ENCODE measurements at regions not wholly inside any gene's neighbourhood (a gene's known extent, or its start where the extent isn't known, plus 50 kb on each side); places are given as distances from the start of the nearest gene placed in this dataset.

- no peak for TF ChIP-seq CTCF (conservative IDR thresholded peaks at IDR 0.05 in 1 of 2, IDR thresholded peaks at IDR 0.05 in 1 of 2; ENCODE audit: low read depth in 1 of 2, low read length in 2 of 2)
- no peak for TF ChIP-seq EZH2 (IDR thresholded peaks at IDR 0.05; ENCODE audit: low read length, missing control alignments)
Observed at GRCh38 chr18:60295674-60296073, 76.9 kb downstream of the MC4R start.
